C1 segment of cervical spinal cord (tissue), 14 donors: ENCODE measurements at regions not wholly inside any gene's neighbourhood (a gene's known extent, or its start where the extent isn't known, plus 50 kb on each side); places are given as distances from the start of the nearest gene placed in this dataset.
"Not testable (repeated sequence)": the region's sequence is repeated elsewhere in the genome, so short reads cannot be mapped to it uniquely, and the experiment has no call there.

Experiments used
- DNase-seq, 14 donors: peaks; one replicate each; lab custom pipeline; 2025; lab: John Stamatoyannopoulos, UW

GRCh38 chr2:193250389-193250788 lies 1055.7 kb upstream of the TMEFF2 start:
- no peak for DNase-seq

- DNase-seq: no peak
Measured at GRCh38 chr2:193240752-193241151, 1046.0 kb upstream of the TMEFF2 start.

GRCh38 chr2:193231634-193232033 lies 1036.9 kb upstream of the TMEFF2 start:
- no peak for DNase-seq

- no peak for DNase-seq
Measured at GRCh38 chr2:193228276-193228675, 1033.5 kb upstream of the TMEFF2 start.

- DNase-seq: no peak
Measured at GRCh38 chr2:193222454-193222853, 1027.7 kb upstream of the TMEFF2 start.

GRCh38 chr2:193219413-193219812 lies 1024.7 kb upstream of the TMEFF2 start:
- no peak for DNase-seq

- no peak for DNase-seq
Measured at GRCh38 chr2:193201583-193201982, 1006.9 kb upstream of the TMEFF2 start.

- no peak for DNase-seq
Measured at GRCh38 chr2:193199322-193199721, 1004.6 kb upstream of the TMEFF2 start.

- DNase-seq: no peak
Measured at GRCh38 chr2:193187816-193188215, 993.1 kb upstream of the TMEFF2 start.

GRCh38 chr2:193170981-193171380 lies 976.2 kb upstream of the TMEFF2 start:
- not testable (repeated sequence) for DNase-seq

GRCh38 chr2:193156480-193156879 lies 961.7 kb upstream of the TMEFF2 start:
- no peak for DNase-seq

GRCh38 chr2:193154076-193154475 lies 959.3 kb upstream of the TMEFF2 start:
- DNase-seq: no peak

GRCh38 chr2:193153576-193153975 lies 958.8 kb upstream of the TMEFF2 start:
- DNase-seq: no peak

GRCh38 chr2:193142467-193142866 lies 947.7 kb upstream of the TMEFF2 start:
- DNase-seq: not testable (repeated sequence)

- no peak for DNase-seq
Measured at GRCh38 chr2:193141998-193142397, 947.3 kb upstream of the TMEFF2 start.

- not testable (repeated sequence) for DNase-seq
Measured at GRCh38 chr2:193140895-193141294, 946.2 kb upstream of the TMEFF2 start.

- no peak for DNase-seq
Measured at GRCh38 chr2:193124815-193125214, 930.1 kb upstream of the TMEFF2 start.

- DNase-seq: no peak
Measured at GRCh38 chr2:193114827-193115226, 920.1 kb upstream of the TMEFF2 start.

GRCh38 chr2:193112986-193113385 lies 918.3 kb upstream of the TMEFF2 start:
- DNase-seq: no peak

GRCh38 chr2:193103064-193103463 lies 908.3 kb upstream of the TMEFF2 start:
- DNase-seq: no peak

- DNase-seq: no peak
Measured at GRCh38 chr2:193101591-193101990, 906.9 kb upstream of the TMEFF2 start.

GRCh38 chr2:193088026-193088425 lies 893.3 kb upstream of the TMEFF2 start:
- DNase-seq: no peak

GRCh38 chr2:193076995-193077394 lies 882.3 kb upstream of the TMEFF2 start:
- DNase-seq: no peak

GRCh38 chr2:193074933-193075332 lies 880.2 kb upstream of the TMEFF2 start:
- no peak for DNase-seq

- DNase-seq: no peak
Measured at GRCh38 chr2:193072647-193073046, 877.9 kb upstream of the TMEFF2 start.
